ENCODE measurements at regions not wholly inside any gene's neighbourhood (a gene's known extent, or its start where the extent isn't known, plus 50 kb on each side); places are given as distances from the start of the nearest gene placed in this dataset.
"Not testable (repeated sequence)": the region's sequence is repeated elsewhere in the genome, so short reads cannot be mapped to it uniquely, and the experiment has no call there.

GRCh38 chr1:187999973-188000372 is 1171.2 kb downstream of the PLA2G4A start:
- TF ChIP-seq CTCF (IDR thresholded peaks at IDR 0.05), result peak; percentile 55
- no peak for TF ChIP-seq ZFX (IDR thresholded peaks at IDR 0.05; ENCODE audit: borderline replicate concordance)
- no peak overlapping the region for H3K27ac ChIP-seq

GRCh38 chr1:188003687-188004086 is 1174.9 kb downstream of the PLA2G4A start:
- not testable (repeated sequence) for H3K27ac ChIP-seq

GRCh38 chr1:188004849-188005248 is 1176.1 kb downstream of the PLA2G4A start:
- no peak overlapping the region for H3K27ac ChIP-seq
- TF ChIP-seq CTCF (IDR thresholded peaks at IDR 0.05) (no peak), ZFX (IDR thresholded peaks at IDR 0.05; ENCODE audit: borderline replicate concordance) (no peak)

- no peak overlapping the region for H3K27ac ChIP-seq
- TF ChIP-seq ZFX (IDR thresholded peaks at IDR 0.05; ENCODE audit: borderline replicate concordance) (no peak), CTCF (IDR thresholded peaks at IDR 0.05) (no peak)
Measured at GRCh38 chr1:188006354-188006753, 1177.6 kb downstream of the PLA2G4A start.

- H3K27ac ChIP-seq, result not testable (repeated sequence)
Measured at GRCh38 chr1:188013222-188013849, 1184.6 kb downstream of the PLA2G4A start.

- no peak overlapping the region for H3K27ac ChIP-seq
- TF ChIP-seq CTCF (IDR thresholded peaks at IDR 0.05), result no peak
- no peak for TF ChIP-seq ZFX (IDR thresholded peaks at IDR 0.05; ENCODE audit: borderline replicate concordance)
Measured at GRCh38 chr1:188017921-188018320, 1189.2 kb downstream of the PLA2G4A start.

- H3K27ac ChIP-seq, result no peak overlapping the region
- TF ChIP-seq CTCF (IDR thresholded peaks at IDR 0.05), result no peak
- no peak for TF ChIP-seq ZFX (IDR thresholded peaks at IDR 0.05; ENCODE audit: borderline replicate concordance)
Measured at GRCh38 chr1:188022661-188023060, 1193.9 kb downstream of the PLA2G4A start.

- H3K27ac ChIP-seq, result no peak overlapping the region
- TF ChIP-seq ZFX (IDR thresholded peaks at IDR 0.05; ENCODE audit: borderline replicate concordance), result no peak
- no peak for TF ChIP-seq CTCF (IDR thresholded peaks at IDR 0.05)
Measured at GRCh38 chr1:188023206-188023605, 1194.5 kb downstream of the PLA2G4A start.

Measured in 22Rv1 (cell line).